Sigmoid colon (tissue), 4 donors: ENCODE measurements at regions not wholly inside any gene's neighbourhood (a gene's known extent, or its start where the extent isn't known, plus 50 kb on each side); places are given as distances from the start of the nearest gene placed in this dataset.

ENCODE experiments used
- EP300 ChIP-seq, 4 donors: sonication (generic); formaldehyde crosslinking; IDR thresholded peaks; one replicate each; pipeline ENCODE4 v1.6.1; 2017; ENCODE audit warnings: antibody characterized with exemption in 4 of 4
- POLR2A ChIP-seq, 2 donors: fragments of 450-650 bp; IDR thresholded peaks; one replicate each; pipeline ENCODE4 v1.6.1; 2016; ENCODE audit warnings: antibody characterized with exemption in 2 of 2, mild to moderate bottlenecking in 2 of 2, moderate library complexity in 2 of 2
- POLR2AphosphoS5 ChIP-seq, 4 donors: sonication (generic); formaldehyde crosslinking; IDR thresholded peaks; one replicate each; pipeline ENCODE4 v1.6.1; 2017; ENCODE audit warnings: antibody characterized with exemption in 4 of 4
- TF ChIP-seq, protein P1 (sequence below), 4 experiments: fragments of 450-650 bp in 3 of 4; fragments of 200-600 bp in 1 of 4; IDR thresholded peaks; one replicate each; pipeline ENCODE4 v1.5.1; 2016 to 2019; ENCODE audit warnings: antibody characterized with exemption in 4 of 4, mild to moderate bottlenecking in 3 of 4, moderate library complexity in 2 of 4

DNA sequence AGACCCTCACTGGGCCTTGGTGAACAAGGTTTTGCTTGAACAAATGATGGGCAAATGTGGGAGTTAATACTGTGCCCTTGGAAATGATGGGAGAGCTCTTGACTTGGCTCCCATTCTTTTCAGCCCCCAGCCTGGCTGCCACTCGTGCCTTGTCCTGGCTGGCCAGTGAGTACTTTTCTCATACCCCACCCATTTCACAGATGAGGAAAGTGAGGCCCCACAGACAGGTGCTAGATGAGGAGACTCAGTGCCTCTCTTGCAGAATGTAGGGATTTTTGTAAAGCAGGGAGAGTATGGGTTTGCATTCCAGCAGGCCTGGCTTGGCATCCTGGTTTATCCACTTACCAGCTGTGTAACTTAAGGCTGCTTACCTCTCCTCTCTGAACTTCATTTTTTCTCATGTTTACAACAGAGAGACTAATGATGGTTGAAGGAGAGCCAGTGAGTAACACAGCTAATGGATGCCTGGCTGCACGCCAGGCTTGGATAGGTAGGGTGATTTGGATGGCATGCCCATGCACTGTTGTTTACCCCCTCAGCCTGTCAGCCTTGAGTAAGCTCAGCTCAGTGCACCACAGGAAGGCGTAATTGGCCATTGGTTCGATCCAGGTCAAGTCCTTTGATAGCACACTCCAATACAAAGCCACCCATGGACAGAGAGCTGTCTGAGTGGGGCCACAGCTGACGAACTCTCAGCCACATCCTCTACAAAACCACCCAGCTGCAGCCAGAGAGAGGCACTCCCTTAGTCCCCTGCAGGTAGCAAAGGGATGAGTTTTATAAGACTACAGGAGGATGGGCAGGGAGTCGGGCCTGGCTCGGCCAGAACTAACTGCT, 436.8 kb downstream of the RPS24 start:
- TF ChIP-seq, protein P1, sequence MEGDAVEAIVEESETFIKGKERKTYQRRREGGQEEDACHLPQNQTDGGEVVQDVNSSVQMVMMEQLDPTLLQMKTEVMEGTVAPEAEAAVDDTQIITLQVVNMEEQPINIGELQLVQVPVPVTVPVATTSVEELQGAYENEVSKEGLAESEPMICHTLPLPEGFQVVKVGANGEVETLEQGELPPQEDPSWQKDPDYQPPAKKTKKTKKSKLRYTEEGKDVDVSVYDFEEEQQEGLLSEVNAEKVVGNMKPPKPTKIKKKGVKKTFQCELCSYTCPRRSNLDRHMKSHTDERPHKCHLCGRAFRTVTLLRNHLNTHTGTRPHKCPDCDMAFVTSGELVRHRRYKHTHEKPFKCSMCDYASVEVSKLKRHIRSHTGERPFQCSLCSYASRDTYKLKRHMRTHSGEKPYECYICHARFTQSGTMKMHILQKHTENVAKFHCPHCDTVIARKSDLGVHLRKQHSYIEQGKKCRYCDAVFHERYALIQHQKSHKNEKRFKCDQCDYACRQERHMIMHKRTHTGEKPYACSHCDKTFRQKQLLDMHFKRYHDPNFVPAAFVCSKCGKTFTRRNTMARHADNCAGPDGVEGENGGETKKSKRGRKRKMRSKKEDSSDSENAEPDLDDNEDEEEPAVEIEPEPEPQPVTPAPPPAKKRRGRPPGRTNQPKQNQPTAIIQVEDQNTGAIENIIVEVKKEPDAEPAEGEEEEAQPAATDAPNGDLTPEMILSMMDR (IDR thresholded peaks at IDR 0.05), result no peak
- TF ChIP-seq POLR2A (IDR thresholded peaks at IDR 0.05) (no peak), EP300 (IDR thresholded peaks at IDR 0.05) (no peak), POLR2AphosphoS5 (IDR thresholded peaks at IDR 0.05) (no peak)
